NCI-H2196 (cell line): ENCODE measurements at regions not wholly inside any gene's neighbourhood (a gene's known extent, or its start where the extent isn't known, plus 50 kb on each side); places are given as distances from the start of the nearest gene placed in this dataset.
"Not testable (repeated sequence)": the region's sequence is repeated elsewhere in the genome, so short reads cannot be mapped to it uniquely, and the experiment has no call there.

Experiments used
- DNase-seq: peaks from one replicate; lab custom pipeline; 2025; ENCODE audit not compliant: unreplicated experiment; lab: John Stamatoyannopoulos, UW

- no peak for DNase-seq
These were observed 92.6 kb downstream of the KIF26A start for GRCh38 chr14:104230946-104231345.

- DNase-seq: no peak
These were observed 93.7 kb downstream of the KIF26A start for GRCh38 chr14:104232070-104232484.

GRCh38 chr14:104234007-104234786, 95.8 kb downstream of the KIF26A start:
- DNase-seq: not testable (repeated sequence)

- no peak for DNase-seq
These were observed 97.3 kb downstream of the KIF26A start for GRCh38 chr14:104235686-104236085.

GRCh38 chr14:104237651-104238423, 99.5 kb downstream of the KIF26A start:
- DNase-seq: no peak

GRCh38 chr14:104238424-104239184, 100.2 kb downstream of the KIF26A start:
- DNase-seq: no peak

- no peak for DNase-seq
These were observed 100.9 kb downstream of the KIF26A start for GRCh38 chr14:104239185-104239775.

GRCh38 chr14:104239861-104240301, 101.5 kb downstream of the KIF26A start:
- no peak for DNase-seq

GRCh38 chr14:104240434-104241157, 102.2 kb downstream of the KIF26A start:
- peak; percentile 67 for DNase-seq

- no peak for DNase-seq
These were observed 104.8 kb downstream of the KIF26A start for GRCh38 chr14:104243200-104243599.

- no peak for DNase-seq
These were observed 106.0 kb downstream of the KIF26A start for GRCh38 chr14:104244221-104245011.

GRCh38 chr14:104245075-104245474, 106.7 kb downstream of the KIF26A start:
- no peak for DNase-seq

GRCh38 chr14:104245723-104246122, 107.3 kb downstream of the KIF26A start:
- no peak for DNase-seq

GRCh38 chr14:104246401-104247335, 108.3 kb downstream of the KIF26A start:
- no peak for DNase-seq

GRCh38 chr14:104247336-104248202, 109.2 kb downstream of the KIF26A start:
- DNase-seq: no peak

GRCh38 chr14:104248203-104249055, 110.0 kb downstream of the KIF26A start:
- DNase-seq: no peak

- no peak for DNase-seq
These were observed 110.7 kb downstream of the KIF26A start for GRCh38 chr14:104249089-104249488.
